ENCODE measurements at regions not wholly inside any gene's neighbourhood (a gene's known extent, or its start where the extent isn't known, plus 50 kb on each side); places are given as distances from the start of the nearest gene placed in this dataset.

DNA sequence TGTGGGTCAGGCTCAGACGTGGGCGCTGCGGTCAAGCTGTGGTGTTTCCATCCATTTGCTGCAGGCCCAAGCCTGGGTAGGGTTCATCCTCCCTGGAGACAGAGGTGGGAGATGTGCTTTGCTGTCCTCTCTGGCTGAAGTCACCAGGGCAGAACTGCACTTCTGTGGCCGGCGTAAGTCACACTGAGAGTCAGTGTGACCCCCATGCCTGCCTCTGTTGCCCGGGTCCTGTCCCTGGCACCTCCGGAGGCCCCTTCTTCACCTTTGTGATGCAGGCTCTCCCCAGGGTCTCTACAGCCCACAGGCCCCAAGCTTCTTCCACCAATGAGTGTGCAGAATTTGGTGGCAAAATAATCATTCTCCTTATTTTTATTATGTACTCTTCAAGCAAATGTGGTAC, 53.8 kb upstream of the DACT2 start:
- no peaks in the 10 kb centered on the region for H3K27me3 ChIP-seq (ENCODE audit: control insufficient read depth in 1 of 2, insufficient read depth in 2 of 2, low read length in 2 of 2)
- no peak overlapping the region for H3K27ac ChIP-seq (ENCODE audit: low read depth in 1 of 2, low read length in 2 of 2)
- H3K9me3 ChIP-seq (ENCODE audit: control insufficient read depth in 1 of 2, insufficient read depth in 1 of 2, low read length in 2 of 2): peaks cover 0 to 17% of the 10 kb centered on the region in 2 experiments
- DNase-seq: no peak
- intact Hi-C loops (cut with DNase I, micrococcal nuclease): no loop called here
- ChIA-PET CTCF (no interaction called here), POLR2A (no interaction called here)
- Mint-ChIP-seq H3K4me3 (no peak overlapping the region), H3K9me3 (no peaks in the 10 kb centered on the region), H3K4me1 (ENCODE audit: low read depth) (peaks cover 5% of the 10 kb centered on the region), H3K27ac (no peak overlapping the region), H3K27me3 (no peaks in the 10 kb centered on the region), H3K36me3 (ENCODE audit: low read depth) (no peaks in the 10 kb centered on the region)
- no peaks in the 10 kb centered on the region for H3K36me3 ChIP-seq (ENCODE audit: insufficient read depth, low read length)
- no peak for ATAC-seq (ENCODE audit: poor library complexity)
- peaks cover 8% of the 10 kb centered on the region for H3K4me1 ChIP-seq (ENCODE audit: insufficient read depth, low read length)
- no peak overlapping the region for H3K4me3 ChIP-seq (ENCODE audit: low read length)
- TF ChIP-seq, protein P1, sequence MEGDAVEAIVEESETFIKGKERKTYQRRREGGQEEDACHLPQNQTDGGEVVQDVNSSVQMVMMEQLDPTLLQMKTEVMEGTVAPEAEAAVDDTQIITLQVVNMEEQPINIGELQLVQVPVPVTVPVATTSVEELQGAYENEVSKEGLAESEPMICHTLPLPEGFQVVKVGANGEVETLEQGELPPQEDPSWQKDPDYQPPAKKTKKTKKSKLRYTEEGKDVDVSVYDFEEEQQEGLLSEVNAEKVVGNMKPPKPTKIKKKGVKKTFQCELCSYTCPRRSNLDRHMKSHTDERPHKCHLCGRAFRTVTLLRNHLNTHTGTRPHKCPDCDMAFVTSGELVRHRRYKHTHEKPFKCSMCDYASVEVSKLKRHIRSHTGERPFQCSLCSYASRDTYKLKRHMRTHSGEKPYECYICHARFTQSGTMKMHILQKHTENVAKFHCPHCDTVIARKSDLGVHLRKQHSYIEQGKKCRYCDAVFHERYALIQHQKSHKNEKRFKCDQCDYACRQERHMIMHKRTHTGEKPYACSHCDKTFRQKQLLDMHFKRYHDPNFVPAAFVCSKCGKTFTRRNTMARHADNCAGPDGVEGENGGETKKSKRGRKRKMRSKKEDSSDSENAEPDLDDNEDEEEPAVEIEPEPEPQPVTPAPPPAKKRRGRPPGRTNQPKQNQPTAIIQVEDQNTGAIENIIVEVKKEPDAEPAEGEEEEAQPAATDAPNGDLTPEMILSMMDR (IDR thresholded peaks at IDR 0.05): no peak

DNA sequence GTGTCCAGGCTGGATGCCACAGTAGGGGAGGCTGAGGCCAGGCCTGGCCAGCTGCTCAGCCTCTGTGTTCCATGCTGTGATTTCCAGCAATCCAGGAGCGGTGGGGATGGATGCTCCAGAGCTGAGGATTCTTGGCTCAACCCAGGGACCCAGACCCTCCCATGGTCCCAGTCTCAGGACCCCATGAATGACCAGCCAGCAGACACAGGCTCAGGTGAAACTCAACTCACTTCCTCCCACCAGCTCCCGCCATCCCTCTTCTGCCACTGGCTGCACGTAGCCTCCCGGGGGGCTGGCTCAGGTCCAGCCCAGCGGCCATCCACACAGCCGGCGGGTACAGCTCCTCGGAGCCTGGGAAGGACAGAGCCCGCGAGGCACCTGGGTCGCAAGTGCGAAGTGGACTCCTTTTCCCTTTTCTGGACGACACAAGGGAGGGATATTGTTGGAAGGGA, 54.5 kb upstream of the DACT2 start:
- H3K27ac Mint-ChIP-seq: no peak overlapping the region
- ChIA-PET POLR2A (no interaction called here), CTCF (no interaction called here)
- Histone ChIP-seq H3K36me3 (ENCODE audit: insufficient read depth, low read length) (no peaks in the 10 kb centered on the region), H3K9me3 (ENCODE audit: control insufficient read depth in 1 of 2, insufficient read depth in 1 of 2, low read length in 2 of 2) (peaks cover 0 to 24% of the 10 kb centered on the region in 2 experiments), H3K4me3 (ENCODE audit: low read length) (no peak overlapping the region), H3K27me3 (ENCODE audit: control insufficient read depth in 1 of 2, insufficient read depth in 2 of 2, low read length in 2 of 2) (no peaks in the 10 kb centered on the region), H3K4me1 (ENCODE audit: insufficient read depth, low read length) (peaks cover 8% of the 10 kb centered on the region), H3K27ac (ENCODE audit: low read depth in 1 of 2, low read length in 2 of 2) (no peak overlapping the region)
- intact Hi-C loops (cut with DNase I, micrococcal nuclease): no loop called here
- H3K9me3 Mint-ChIP-seq: no peaks in the 10 kb centered on the region
- TF ChIP-seq, protein P1 (IDR thresholded peaks at IDR 0.05): no peak
- no peaks in the 10 kb centered on the region for H3K36me3 Mint-ChIP-seq (ENCODE audit: low read depth)
- no peak for DNase-seq
- H3K27me3 Mint-ChIP-seq: no peaks in the 10 kb centered on the region
- no peak for ATAC-seq (ENCODE audit: poor library complexity)
- peaks cover 5% of the 10 kb centered on the region for H3K4me1 Mint-ChIP-seq (ENCODE audit: low read depth)
- H3K4me3 Mint-ChIP-seq: no peak overlapping the region

DNA sequence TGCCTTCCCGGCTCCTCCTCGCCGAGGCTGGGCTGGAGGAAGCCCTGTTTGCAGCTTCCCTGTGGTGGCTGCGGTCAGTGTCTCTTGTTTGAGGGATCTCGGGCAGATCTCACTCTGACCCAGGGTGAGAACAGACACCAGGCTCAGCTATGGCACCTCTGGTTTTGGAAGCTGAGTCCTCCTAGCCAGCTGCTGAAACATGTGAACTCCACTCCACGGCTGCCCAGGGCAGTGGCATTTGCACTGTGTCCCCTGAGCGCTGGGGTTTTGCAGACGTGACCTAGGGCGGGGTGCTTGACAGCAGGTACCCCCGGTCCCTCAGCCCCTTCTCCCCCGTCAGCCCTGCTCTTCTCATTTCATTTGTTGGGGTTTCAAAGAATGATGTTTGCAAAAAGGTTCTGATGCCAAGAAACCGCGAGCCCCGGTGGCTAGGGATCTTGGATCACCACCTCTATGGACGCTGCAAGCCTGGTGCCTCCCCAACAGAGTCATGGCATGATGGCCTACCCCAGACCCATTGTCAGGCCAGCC, 55.0 kb upstream of the DACT2 start:
- Histone ChIP-seq H3K9me3 (ENCODE audit: control insufficient read depth in 1 of 2, insufficient read depth in 1 of 2, low read length in 2 of 2) (peaks cover 0 to 29% of the 10 kb centered on the region in 2 experiments), H3K36me3 (ENCODE audit: insufficient read depth, low read length) (no peaks in the 10 kb centered on the region), H3K27me3 (ENCODE audit: control insufficient read depth in 1 of 2, insufficient read depth in 2 of 2, low read length in 2 of 2) (no peaks in the 10 kb centered on the region), H3K27ac (ENCODE audit: low read depth in 1 of 2, low read length in 2 of 2) (no peak overlapping the region), H3K4me3 (ENCODE audit: low read length) (no peak overlapping the region), H3K4me1 (ENCODE audit: insufficient read depth, low read length) (peaks cover 8% of the 10 kb centered on the region)
- no peak overlapping the region for H3K27ac Mint-ChIP-seq
- H3K9me3 Mint-ChIP-seq: no peaks in the 10 kb centered on the region
- ChIA-PET POLR2A (no interaction called here), CTCF (no interaction called here)
- peaks cover 5% of the 10 kb centered on the region for H3K4me1 Mint-ChIP-seq (ENCODE audit: low read depth)
- no peak overlapping the region for H3K4me3 Mint-ChIP-seq
- intact Hi-C loops (cut with DNase I, micrococcal nuclease): no loop called here
- ATAC-seq (ENCODE audit: poor library complexity) (no peak), DNase-seq (no peak)
- no peaks in the 10 kb centered on the region for H3K27me3 Mint-ChIP-seq
- H3K36me3 Mint-ChIP-seq (ENCODE audit: low read depth): no peaks in the 10 kb centered on the region
- TF ChIP-seq, protein P1 (IDR thresholded peaks at IDR 0.05): no peak
